Heart left ventricle (tissue), 16 donors: ENCODE measurements at regions not wholly inside any gene's neighbourhood (a gene's known extent, or its start where the extent isn't known, plus 50 kb on each side); places are given as distances from the start of the nearest gene placed in this dataset.

ENCODE experiments used
- ATAC-seq, 4 donors: fragments of 200-7000 bp; cut with Tn5 transposase; one replicate each; pipeline ENCODE4 v1.9.1; 2020 to 2022; ENCODE audit warnings: moderate library complexity in 4 of 4, mild to moderate bottlenecking in 3 of 4, moderate number of reproducible peaks in 1 of 4
- DNase-seq, 5 donors: peaks; one replicate each; pipeline ENCODE4 v3.0.0-alpha.2; 2020
- H3K27ac ChIP-seq, 12 donors: fragments of 200-600 bp; sonication (generic) in 4 of 12; one replicate each; pipeline versions ENCODE4 v1.5.0 to v1.8.0; 2016 to 2022; ENCODE audit warnings: mild to moderate bottlenecking in 2 of 12
- H3K27me3 ChIP-seq, 9 donors: fragments of 200-600 bp; sonication (generic) in 2 of 9; one replicate each; pipeline versions ENCODE4 v1.5.1 to v1.8.0; 2016 to 2022; ENCODE audit warnings: mild to moderate bottlenecking in 3 of 9
- H3K36me3 ChIP-seq, 9 donors: fragments of 200-600 bp; sonication (generic) in 2 of 9; one replicate each; pipeline versions ENCODE4 v1.5.0 to v1.8.0; 2018 to 2022; ENCODE audit warnings: mild to moderate bottlenecking in 2 of 9
- H3K4me1 ChIP-seq, 12 donors: fragments of 200-600 bp; sonication (generic) in 4 of 12; one replicate each; pipeline versions ENCODE4 v1.5.0 to v1.8.0; 2016 to 2022; ENCODE audit warnings: mild to moderate bottlenecking in 3 of 12
- H3K4me3 ChIP-seq, 12 donors: fragments of 200-600 bp; sonication (generic) in 4 of 12; one replicate each; pipeline versions ENCODE4 v1.5.0 to v1.8.0; 2017 to 2022; ENCODE audit warnings: mild to moderate bottlenecking in 9 of 12, moderate library complexity in 4 of 12
- H3K9me3 ChIP-seq, 12 donors: fragments of 200-600 bp; sonication (generic) in 4 of 12; one replicate each; pipeline versions ENCODE4 v1.5.0 to v1.8.0; 2016 to 2022; ENCODE audit warnings: mild to moderate bottlenecking in 1 of 12
- POLR2A ChIP-seq, 2 donors: fragments of 450-650 bp; IDR thresholded peaks; one replicate each; pipeline ENCODE4 v1.6.1; 2017; ENCODE audit warnings: antibody characterized with exemption in 2 of 2, mild to moderate bottlenecking in 2 of 2, moderate library complexity in 2 of 2
- WGBS, 4 donors: extraction: QIAGEN DNeasy Blood & Tissue Kit in 2 of 4; methylation state at CpG; one replicate each; pipeline versions ENCODE4 v1.1.5 to v1.1.7; 2013 to 2018; 5-methylcytosine and 5-hydroxymethylcytosine counted together
- intact Hi-C, 10 donors: fragments of 100-400 bp; cut with DNase I; formaldehyde crosslinking; loops; one replicate each; pipeline versions ENCODE4 v1.11.1 to v1.14.2; 2022
- TF ChIP-seq, protein P1 (sequence below), 12 donors: fragments of 200-600 bp; sonication (generic) in 4 of 12; IDR thresholded peaks; one replicate each; pipeline versions ENCODE4 v1.5.0 to v1.8.0; 2018 to 2022; ENCODE audit warnings: antibody characterized with exemption in 12 of 12, mild to moderate bottlenecking in 5 of 12
- donor health status: ischemic (EF 13 %, LVEDD 7.1; RV severe dilation, severe dysfunction).
- donor health status: healthy with polysubstance abuse.
- donor health status: DM: no; HTN: yes; CAD: no.
- donor health status: DM: no; HTN: no; CAD: no.
- donor health status: ischemic (EF 25% LVEDD 6.9; RV normal size, moderate dysfunction).
- donor health status: ischemic (EF 25% LVEDD 5.7; RV mildly dilated, moderate dysfunction).
- donor health status: healthy.
- donor health status: DM: yes; HTN: yes; CAD: no.
- donor health status: ischemic (EF 35%, LVEDD 5.7; RV mildly dilated, moderate dysfunction).
- donor health status: nonischemic (EF 11% LVEDD 7.7; RV severe dilation, severe dysfunction).
- donor health status: DM: yes; HTN: yes; CAD: no.
- donor health status: PGD.
- donor health status: ischemic (EF 29% LVEDD 5.4; RV normal size, mild dysfunction).
- donor health status: nonischemic (EF 23%, LVEDD 6.1; RV moderate dilation, normal function).

DNA sequence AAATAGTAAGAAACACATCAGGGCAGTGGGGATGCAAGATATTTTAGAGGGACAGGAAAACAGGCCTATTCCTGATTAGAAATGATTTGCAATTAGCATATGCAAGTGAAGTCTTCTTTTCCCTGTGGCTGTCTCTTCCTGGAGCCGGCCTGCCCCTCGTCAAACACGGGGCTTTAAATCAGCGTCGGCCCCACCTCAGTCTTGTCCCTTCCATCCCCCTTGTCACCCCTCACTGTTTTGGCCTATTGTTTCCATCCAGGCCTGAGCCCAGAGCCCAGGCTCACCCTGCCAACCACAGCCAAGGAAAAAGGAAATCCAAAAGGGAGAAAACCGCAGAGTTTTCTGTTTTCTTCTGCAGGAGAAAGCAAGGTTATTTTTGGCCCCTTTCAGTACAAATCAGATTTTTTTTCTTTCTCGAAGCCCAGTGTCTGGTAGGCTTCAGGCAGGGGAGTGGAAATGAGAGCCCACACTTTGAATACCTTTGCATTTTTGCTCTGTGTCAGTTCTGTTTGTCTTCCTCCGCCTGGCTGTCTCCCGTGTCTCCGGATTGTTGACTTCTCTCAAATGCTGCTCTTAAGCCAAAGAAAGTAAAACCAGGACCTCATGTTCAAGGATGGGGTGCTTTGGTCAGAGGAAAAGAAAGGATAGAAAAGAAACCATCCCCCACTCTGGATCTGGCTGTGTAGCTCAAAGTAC lies 399.9 kb upstream of the CDH11 start:
- TF ChIP-seq, protein P1, sequence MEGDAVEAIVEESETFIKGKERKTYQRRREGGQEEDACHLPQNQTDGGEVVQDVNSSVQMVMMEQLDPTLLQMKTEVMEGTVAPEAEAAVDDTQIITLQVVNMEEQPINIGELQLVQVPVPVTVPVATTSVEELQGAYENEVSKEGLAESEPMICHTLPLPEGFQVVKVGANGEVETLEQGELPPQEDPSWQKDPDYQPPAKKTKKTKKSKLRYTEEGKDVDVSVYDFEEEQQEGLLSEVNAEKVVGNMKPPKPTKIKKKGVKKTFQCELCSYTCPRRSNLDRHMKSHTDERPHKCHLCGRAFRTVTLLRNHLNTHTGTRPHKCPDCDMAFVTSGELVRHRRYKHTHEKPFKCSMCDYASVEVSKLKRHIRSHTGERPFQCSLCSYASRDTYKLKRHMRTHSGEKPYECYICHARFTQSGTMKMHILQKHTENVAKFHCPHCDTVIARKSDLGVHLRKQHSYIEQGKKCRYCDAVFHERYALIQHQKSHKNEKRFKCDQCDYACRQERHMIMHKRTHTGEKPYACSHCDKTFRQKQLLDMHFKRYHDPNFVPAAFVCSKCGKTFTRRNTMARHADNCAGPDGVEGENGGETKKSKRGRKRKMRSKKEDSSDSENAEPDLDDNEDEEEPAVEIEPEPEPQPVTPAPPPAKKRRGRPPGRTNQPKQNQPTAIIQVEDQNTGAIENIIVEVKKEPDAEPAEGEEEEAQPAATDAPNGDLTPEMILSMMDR (IDR thresholded peaks at IDR 0.05) = no peak
- TF ChIP-seq POLR2A (IDR thresholded peaks at IDR 0.05) = no peak
- ATAC-seq = no peak
- 47 to 63% (median 54%) methylated on average over 10 of the region's 10 CpGs for WGBS, 4 donors

DNA sequence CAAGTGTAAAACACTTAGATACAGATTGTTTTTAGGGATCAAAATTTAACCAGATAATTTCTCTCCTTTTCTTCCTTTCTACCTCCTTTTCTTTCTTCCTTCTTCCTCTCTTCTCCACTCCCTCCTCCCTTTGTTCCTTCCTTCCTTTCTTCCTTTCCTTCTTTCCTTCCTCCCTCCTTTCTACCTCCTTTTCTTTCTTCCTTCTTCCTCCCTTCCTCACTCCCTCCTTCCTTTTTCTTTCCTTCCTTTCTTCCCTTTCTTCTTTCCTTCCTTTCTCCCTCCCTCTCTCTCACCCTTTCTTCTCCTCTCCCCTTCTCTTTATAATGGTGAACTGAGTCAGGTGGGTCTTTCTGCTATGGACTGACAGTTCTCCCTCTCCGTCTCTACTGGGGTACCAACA lies 397.5 kb upstream of the CDH11 start:
- ATAC-seq (no peak), DNase-seq (no peak)
- WGBS, 4 donors = 92 to 97% (median 94%) methylated on average over 1 of the region's 1 CpG
- no peak for TF ChIP-seq POLR2A (IDR thresholded peaks at IDR 0.05)
- TF ChIP-seq, protein P1 (IDR thresholded peaks at IDR 0.05) = no peak
- Histone ChIP-seq H3K9me3 (no peaks in the 10 kb centered on the region), H3K36me3 (no peaks in the 10 kb centered on the region), H3K27me3 (no peaks in the 10 kb centered on the region), H3K4me3 (no peak overlapping the region), H3K27ac (no peak overlapping the region), H3K4me1 (peaks cover 0 to 29% (median 3%) of the 10 kb centered on the region in 12 donors)
- intact Hi-C loops = no loop called here

More for the DNA sequence above, 399.9 kb upstream of the CDH11 start:
- Histone ChIP-seq H3K27ac (peak overlapping the region in 3 of 12 donors; percentile 19 to 43 (median 29)), H3K4me1 (peaks cover 0 to 32% (median 3%) of the 10 kb centered on the region in 12 donors), H3K36me3 (no peaks in the 10 kb centered on the region), H3K27me3 (no peaks in the 10 kb centered on the region), H3K9me3 (peaks cover 0 to 3% (median 0%) of the 10 kb centered on the region in 12 donors), H3K4me3 (no peak overlapping the region)
- intact Hi-C loops = no loop called here
- no peak for DNase-seq

DNA sequence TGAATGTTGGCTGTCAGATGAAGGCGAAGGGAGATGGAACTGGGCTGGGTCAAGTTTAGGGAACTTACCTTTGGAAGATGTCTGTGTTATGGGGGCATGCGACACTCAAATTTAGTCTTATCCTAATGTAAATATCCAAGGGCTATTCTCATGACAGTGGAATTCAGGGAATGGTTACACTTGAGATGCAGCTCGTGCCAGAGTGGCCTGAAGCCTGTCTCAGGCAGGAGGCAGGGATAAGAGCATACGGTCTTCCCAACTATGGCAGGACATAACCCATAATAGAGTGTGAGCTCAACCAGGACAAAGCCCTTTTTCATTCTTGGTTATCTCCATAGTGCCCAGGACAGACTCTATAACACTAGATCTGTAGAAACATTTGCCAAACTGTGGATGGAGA lies 393.3 kb upstream of the CDH11 start:
- no peak overlapping the region for H3K4me3 ChIP-seq
- H3K27me3 ChIP-seq = no peaks in the 10 kb centered on the region
- no peaks in the 10 kb centered on the region for H3K36me3 ChIP-seq
- 57 to 66% (median 59%) methylated on average over 4 of the region's 4 CpGs for WGBS, 4 donors
- intact Hi-C loops = no loop called here
- H3K9me3 ChIP-seq = no peaks in the 10 kb centered on the region
- no peak for TF ChIP-seq POLR2A (IDR thresholded peaks at IDR 0.05)
- TF ChIP-seq, protein P1 (IDR thresholded peaks at IDR 0.05) = no peak
- DNase-seq (no peak), ATAC-seq (no peak)
- peaks cover 0 to 14% (median 0%) of the 10 kb centered on the region in 12 donors for H3K4me1 ChIP-seq
- no peak overlapping the region for H3K27ac ChIP-seq

DNA sequence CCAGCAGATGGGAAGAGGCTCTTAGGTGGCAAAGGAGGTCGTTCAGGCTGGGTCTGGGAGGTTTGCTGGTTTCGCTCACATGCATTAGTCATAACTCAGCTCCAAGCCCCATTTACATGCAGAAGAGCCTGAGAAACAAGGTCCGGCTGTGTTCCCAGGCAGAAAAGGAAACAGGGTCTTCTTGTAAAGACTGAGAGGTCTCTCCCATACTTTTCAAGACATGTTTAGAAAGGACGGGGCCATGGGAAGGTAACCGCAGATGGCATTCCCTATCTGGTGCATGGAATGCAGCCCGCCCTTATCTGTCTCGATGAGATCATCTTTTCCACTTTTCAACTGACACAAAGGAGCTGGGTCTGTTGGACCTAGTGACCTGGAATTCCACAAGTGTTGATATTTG lies 389.0 kb upstream of the CDH11 start:
- no peak for ATAC-seq
- WGBS, 4 donors = 22 to 35% (median 33%) methylated on average over 7 of the region's 7 CpGs
- intact Hi-C loops = no loop called here

More for the DNA sequence above, 389.0 kb upstream of the CDH11 start:
- Histone ChIP-seq H3K4me3 (no peak overlapping the region), H3K27me3 (no peaks in the 10 kb centered on the region), H3K36me3 (no peaks in the 10 kb centered on the region), H3K4me1 (peaks cover 0 to 12% (median 0%) of the 10 kb centered on the region in 12 donors), H3K9me3 (no peaks in the 10 kb centered on the region), H3K27ac (no peak overlapping the region)
- DNase-seq = no peak
- TF ChIP-seq POLR2A (IDR thresholded peaks at IDR 0.05) = no peak
- TF ChIP-seq, protein P1 (IDR thresholded peaks at IDR 0.05) = no peak
